Stomach smooth muscle (tissue), 2 donors: ENCODE measurements at regions not wholly inside any gene's neighbourhood (a gene's known extent, or its start where the extent isn't known, plus 50 kb on each side); places are given as distances from the start of the nearest gene placed in this dataset.
"Not testable (repeated sequence)": the region's sequence is repeated elsewhere in the genome, so short reads cannot be mapped to it uniquely, and the experiment has no call there.

Experiments used
- H3K27ac ChIP-seq: one replicate; pipeline ENCODE4 v1.7.0; 2013; ENCODE audit warnings: mild to moderate bottlenecking, low read length, inconsistent platforms
- H3K27me3 ChIP-seq, 2 donors: one replicate each; pipeline ENCODE4 v1.7.0; 2013; ENCODE audit warnings: low read length in 2 of 2; ENCODE audit not compliant: insufficient read depth in 2 of 2, control insufficient read depth in 1 of 2
- H3K36me3 ChIP-seq, 2 donors: one replicate each; pipeline ENCODE4 v1.7.0; 2013; ENCODE audit warnings: low read length in 2 of 2; ENCODE audit not compliant: control insufficient read depth in 2 of 2, insufficient read depth in 2 of 2
- H3K4me1 ChIP-seq: one replicate; pipeline ENCODE4 v1.7.0; 2013; ENCODE audit warnings: low read length; ENCODE audit not compliant: control insufficient read depth, insufficient read depth
- H3K4me3 ChIP-seq, 2 donors: one replicate each; pipeline ENCODE4 v1.7.0; 2013; ENCODE audit warnings: low read length in 2 of 2
- H3K9ac ChIP-seq, 2 donors: one replicate each; pipeline ENCODE4 v1.7.0; 2013; ENCODE audit warnings: low read length in 2 of 2, mild to moderate bottlenecking in 1 of 2
- H3K9me3 ChIP-seq, 2 donors: one replicate each; pipeline ENCODE4 v1.7.0; 2013; ENCODE audit warnings: low read length in 2 of 2; ENCODE audit not compliant: control insufficient read depth in 2 of 2
- donor health status: healthy.
- donor health status: Pancreatic carcinoma.

DNA sequence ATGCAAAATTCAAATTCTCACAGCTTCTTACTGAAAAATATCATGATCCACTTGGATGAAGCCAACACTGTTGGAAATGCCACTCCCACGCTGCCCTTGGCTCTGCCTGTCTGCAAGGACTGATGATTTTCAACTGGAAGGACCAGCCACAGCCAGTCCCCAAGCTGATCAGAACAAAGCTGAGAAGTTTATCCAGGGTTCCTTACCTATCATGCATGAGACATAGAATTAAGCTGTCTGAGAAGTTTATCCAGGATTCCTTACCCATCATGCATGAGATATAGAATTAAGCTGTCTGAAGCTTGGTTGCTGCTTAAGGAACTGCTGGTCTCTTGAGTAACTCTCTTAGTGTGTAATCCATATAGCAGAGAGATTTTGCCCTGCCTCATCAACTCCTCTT lies 159.8 kb upstream of the TMEM260 start:
- peaks cover 2 to 3% of the 10 kb centered on the region in 2 donors for H3K9me3 ChIP-seq

DNA sequence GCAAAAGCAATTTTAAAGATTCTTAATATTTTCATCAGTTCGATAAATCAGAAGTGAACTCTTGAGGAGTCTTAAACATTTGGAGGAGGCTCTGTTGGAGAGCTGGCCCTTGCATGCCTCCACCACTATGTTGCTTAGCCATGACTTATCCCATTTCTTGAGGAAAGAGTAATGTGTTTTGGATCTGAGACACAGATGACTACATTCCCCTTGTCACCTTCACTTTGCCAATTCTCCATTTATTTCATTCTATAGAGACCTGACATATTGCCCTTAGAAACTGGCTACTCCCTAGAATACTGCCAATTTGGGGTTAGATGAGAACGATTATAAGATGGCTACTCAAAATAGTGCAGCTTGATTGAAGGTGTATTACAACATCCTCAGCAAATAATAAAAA lies 157.4 kb upstream of the TMEM260 start:
- Histone ChIP-seq H3K4me3 (no peak overlapping the region), H3K4me1 (no peaks in the 10 kb centered on the region), H3K27ac (no peak overlapping the region), H3K9me3 (peaks cover 2 to 3% of the 10 kb centered on the region in 2 donors), H3K36me3 (no peaks in the 10 kb centered on the region), H3K27me3 (no peaks in the 10 kb centered on the region), H3K9ac (no peak overlapping the region)

More for the DNA sequence above, 159.8 kb upstream of the TMEM260 start:
- no peaks in the 10 kb centered on the region for H3K4me1 ChIP-seq
- H3K27ac ChIP-seq, result no peak overlapping the region
- H3K36me3 ChIP-seq, result no peaks in the 10 kb centered on the region
- no peak overlapping the region for H3K9ac ChIP-seq
- H3K27me3 ChIP-seq, result no peaks in the 10 kb centered on the region
- no peak overlapping the region for H3K4me3 ChIP-seq

DNA sequence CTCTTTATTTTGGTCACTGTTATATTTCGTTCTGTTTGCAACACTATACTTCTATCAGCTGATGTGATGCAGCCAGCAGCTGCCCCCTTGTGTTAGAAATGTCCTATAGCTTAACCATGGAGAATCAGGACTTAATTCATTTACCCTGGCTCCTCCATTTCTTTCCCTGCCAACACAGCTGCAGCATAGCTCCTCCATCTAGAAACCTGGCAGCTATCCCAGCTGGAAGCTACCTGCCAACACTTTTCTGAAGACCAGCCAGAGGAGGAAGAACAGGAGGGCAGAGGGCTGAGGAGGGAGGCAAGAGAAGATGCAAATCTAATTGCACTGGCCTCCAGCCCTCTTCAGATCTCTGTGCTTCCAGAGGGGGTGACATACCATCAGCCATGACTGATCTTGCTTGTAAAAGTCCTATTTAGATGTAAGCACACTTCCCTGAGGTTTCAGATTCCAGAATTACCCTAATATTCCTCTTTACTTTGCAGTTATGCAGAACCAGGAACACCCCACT lies 156.8 kb upstream of the TMEM260 start:
- H3K27ac ChIP-seq, result no peak overlapping the region

DNA sequence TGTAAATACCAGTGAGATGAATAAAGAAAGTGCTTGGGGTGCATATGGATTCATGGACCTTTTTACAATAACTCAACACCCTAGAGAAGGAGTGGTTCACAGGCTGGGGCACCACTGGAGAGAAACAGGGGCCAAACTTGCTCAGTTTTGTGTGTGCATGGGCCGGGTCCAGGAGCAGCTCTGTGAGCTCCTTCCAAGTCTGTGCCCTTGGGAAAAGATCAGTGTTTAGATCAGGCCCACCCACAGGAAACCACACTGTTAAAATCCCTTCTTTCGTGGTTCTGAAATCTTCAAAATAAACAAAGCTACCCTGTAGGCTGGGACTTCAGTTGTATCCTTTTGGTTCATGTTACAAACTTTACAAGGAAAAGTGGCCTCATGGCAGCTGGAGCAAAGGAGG lies 156.1 kb upstream of the TMEM260 start:
- H3K9ac ChIP-seq, result no peak overlapping the region

More for the DNA sequence above, 156.8 kb upstream of the TMEM260 start:
- Histone ChIP-seq H3K4me3 (no peak overlapping the region), H3K9me3 (peaks cover 0 to 3% of the 10 kb centered on the region in 2 donors), H3K36me3 (no peaks in the 10 kb centered on the region), H3K27me3 (no peaks in the 10 kb centered on the region), H3K9ac (no peak overlapping the region), H3K4me1 (no peaks in the 10 kb centered on the region)

DNA sequence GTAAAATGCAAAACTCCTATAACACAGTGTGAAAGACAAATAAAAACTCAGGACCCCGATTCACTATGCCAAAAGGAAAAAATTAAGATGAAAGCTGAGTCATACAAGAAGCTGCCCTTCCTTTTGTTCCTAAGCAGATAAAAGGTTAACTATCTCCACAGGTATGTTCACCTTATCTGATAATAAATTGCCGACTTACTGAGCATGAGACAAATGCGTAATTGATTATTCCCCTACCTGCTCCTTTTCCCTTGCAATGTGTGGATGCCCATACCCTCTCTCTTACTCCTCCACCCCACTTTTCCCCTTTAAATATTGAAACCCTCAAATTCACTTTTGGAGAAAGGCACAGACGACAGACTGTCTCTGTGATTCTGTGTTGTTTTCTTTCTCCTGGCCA lies 148.6 kb upstream of the TMEM260 start:
- Histone ChIP-seq H3K9me3 (no peaks in the 10 kb centered on the region), H3K9ac (no peak overlapping the region), H3K27me3 (no peaks in the 10 kb centered on the region), H3K4me1 (no peaks in the 10 kb centered on the region), H3K36me3 (no peaks in the 10 kb centered on the region), H3K4me3 (no peak overlapping the region), H3K27ac (no peak overlapping the region)

More for the DNA sequence above, 156.1 kb upstream of the TMEM260 start:
- Histone ChIP-seq H3K27me3 (no peaks in the 10 kb centered on the region), H3K4me3 (no peak overlapping the region), H3K27ac (no peak overlapping the region), H3K36me3 (no peaks in the 10 kb centered on the region), H3K9me3 (peaks cover 0 to 3% of the 10 kb centered on the region in 2 donors), H3K4me1 (no peaks in the 10 kb centered on the region)

DNA sequence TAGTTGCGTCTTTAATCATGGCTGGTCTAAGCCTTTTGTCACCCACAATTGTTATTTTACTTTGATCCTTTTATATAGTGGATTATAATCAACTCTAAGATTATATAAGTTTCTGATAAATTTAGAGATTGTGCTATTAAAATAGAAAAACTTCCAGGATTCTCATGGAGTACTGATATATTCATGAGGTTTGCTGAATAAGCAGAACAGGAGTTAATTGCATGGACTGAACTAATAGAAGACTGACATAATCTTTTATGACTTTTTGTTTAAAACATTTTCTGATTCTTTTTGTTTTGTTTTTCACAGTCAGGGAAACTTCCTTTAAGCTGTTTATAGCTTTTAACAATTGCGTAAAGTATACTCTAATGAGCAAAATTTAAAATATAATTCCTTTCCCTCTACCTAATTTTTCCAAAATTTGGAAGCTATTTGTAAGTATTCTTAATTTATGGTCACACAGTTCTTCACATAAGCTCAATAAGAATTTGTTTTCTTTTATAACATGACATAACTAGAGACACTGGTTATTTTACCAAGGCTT lies 129.9 kb upstream of the TMEM260 start:
- Histone ChIP-seq H3K27me3 (no peaks in the 10 kb centered on the region), H3K36me3 (no peaks in the 10 kb centered on the region), H3K4me3 (no peak overlapping the region), H3K9ac (no peak overlapping the region), H3K9me3 (peaks cover 0 to 3% of the 10 kb centered on the region in 2 donors), H3K4me1 (no peaks in the 10 kb centered on the region), H3K27ac (no peak overlapping the region)

DNA sequence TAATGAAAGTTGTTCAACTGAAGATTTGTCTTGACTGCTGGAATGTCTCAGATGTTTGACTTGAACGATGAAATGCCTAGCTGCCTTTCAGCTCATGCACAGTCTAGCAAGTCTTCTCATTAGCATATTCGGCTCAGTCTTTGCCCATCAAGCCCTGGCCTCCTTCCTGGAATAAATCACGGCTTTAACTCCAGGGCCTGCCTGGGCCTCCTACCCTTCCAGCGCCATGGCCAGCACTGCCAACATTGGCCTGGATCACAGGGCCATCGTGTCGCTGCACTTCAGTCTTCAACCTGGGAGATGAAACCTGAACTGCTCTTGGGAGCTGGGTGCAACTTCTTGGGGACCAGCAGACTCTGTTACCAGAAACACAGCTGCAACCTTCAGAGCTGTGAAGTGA lies 126.7 kb upstream of the TMEM260 start:
- H3K4me1 ChIP-seq, result no peaks in the 10 kb centered on the region
- H3K27ac ChIP-seq, result no peak overlapping the region
- peaks cover 0 to 3% of the 10 kb centered on the region in 2 donors for H3K9me3 ChIP-seq
- H3K27me3 ChIP-seq, result no peaks in the 10 kb centered on the region
- no peak overlapping the region for H3K4me3 ChIP-seq
- H3K36me3 ChIP-seq, result no peaks in the 10 kb centered on the region
- no peak overlapping the region for H3K9ac ChIP-seq

DNA sequence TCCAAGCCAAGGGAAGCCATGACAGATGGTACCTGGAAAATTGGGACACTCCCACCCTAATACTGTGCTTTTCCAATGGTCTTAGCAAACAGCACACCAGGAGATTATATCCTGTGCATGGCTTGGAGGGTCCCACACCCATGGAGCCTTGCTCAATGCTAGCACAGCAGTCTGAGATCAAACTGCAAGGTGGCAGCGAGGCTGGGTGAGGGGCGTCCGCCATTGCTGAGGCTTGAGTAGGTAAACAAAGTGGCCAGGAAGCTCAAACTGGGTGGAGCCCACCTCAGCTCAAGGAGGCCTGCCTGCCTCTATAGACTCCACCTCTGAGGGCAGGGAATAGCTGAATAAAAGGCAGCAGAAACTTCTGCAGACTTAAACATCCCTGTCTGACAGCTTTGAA lies 124.9 kb upstream of the TMEM260 start:
- H3K27ac ChIP-seq, H3K9ac ChIP-seq, H3K4me3 ChIP-seq, H3K27me3 ChIP-seq, H3K4me1 ChIP-seq, H3K9me3 ChIP-seq, H3K36me3 ChIP-seq: not testable (repeated sequence)

DNA sequence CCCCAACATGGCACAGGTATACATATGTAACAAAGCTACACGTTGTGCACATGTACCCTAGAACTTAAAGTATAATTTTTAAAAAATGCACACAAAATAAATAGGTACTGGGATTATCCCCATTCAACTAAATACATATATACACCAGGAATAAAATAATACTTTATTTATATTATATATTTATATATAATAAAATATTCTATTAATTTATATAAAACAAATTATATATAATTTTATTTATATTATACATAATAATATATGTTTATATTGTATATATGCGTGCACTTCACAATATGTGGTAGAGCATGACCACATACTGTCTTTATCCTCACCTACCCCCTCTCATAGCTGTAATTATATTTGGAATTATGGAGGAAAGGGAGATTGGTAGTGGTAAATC lies 119.1 kb upstream of the TMEM260 start:
- Histone ChIP-seq H3K27me3 (no peaks in the 10 kb centered on the region), H3K4me3 (no peak overlapping the region), H3K4me1 (no peaks in the 10 kb centered on the region), H3K9ac (no peak overlapping the region), H3K27ac (no peak overlapping the region), H3K9me3 (no peaks in the 10 kb centered on the region), H3K36me3 (no peaks in the 10 kb centered on the region)

DNA sequence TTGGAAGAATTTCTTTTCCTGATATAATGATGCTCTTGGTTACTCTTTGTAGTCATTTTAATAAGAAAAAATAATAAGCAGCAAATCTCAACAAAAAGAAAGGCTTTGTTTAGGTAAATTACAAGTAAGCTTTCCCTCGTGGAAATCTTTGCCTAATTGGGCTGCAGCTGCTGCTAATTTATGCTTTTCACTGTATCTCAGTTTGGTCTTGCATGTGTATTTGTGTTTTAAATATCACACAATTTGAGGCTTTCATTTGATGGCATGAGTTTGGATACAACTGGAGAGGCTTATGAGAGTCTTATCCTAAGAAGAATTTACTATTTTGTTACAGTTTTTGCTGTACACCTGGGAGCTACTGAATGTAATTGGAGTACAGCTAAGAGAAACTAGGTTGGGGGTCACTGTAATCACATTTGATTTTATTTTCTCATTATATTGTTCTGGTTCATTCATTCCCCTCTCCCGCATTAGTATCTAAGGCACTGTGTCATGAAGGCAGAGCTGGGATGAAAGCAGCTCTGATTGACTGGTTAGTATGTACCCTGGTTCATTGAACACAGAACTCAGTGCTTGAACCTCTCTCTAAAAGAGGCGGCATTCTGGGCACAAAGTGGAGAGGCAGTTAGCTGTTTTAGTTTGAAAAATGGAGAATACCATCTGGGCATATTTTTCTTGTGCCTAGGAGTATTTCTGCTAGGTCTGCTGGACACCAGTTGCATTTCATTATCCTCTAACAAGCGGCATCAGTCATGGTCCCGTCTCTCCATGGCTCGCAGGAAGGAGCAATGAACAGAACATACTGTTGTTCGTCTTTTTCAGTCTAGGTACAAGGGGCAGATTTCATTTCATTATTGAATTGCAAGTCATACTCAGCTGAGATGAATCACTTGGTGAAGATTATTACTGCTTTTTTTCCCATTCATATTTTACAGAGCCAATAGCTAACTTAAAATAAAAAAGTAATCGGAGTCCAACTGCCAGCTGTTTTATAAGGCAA lies 118.0 kb upstream of the TMEM260 start:
- Histone ChIP-seq H3K9me3 (no peaks in the 10 kb centered on the region), H3K27ac (no peak overlapping the region), H3K4me3 (no peak overlapping the region), H3K9ac (no peak overlapping the region), H3K27me3 (no peaks in the 10 kb centered on the region), H3K4me1 (no peaks in the 10 kb centered on the region), H3K36me3 (no peaks in the 10 kb centered on the region)
